ENCODE measurements at regions not wholly inside any gene's neighbourhood (a gene's known extent, or its start where the extent isn't known, plus 50 kb on each side); places are given as distances from the start of the nearest gene placed in this dataset.
"Not testable (repeated sequence)": the region's sequence is repeated elsewhere in the genome, so short reads cannot be mapped to it uniquely, and the experiment has no call there.

- Mint-ChIP-seq H3K27ac (peak overlapping the region in 1 of 2 donors; percentile 83), H3K36me3 (no peaks in the 10 kb centered on the region), H3K9me3 (no peaks in the 10 kb centered on the region)
- ATAC-seq (no peak), DNase-seq (ENCODE audit: low spot score in 2 of 2) (no peak)
These were observed 65.0 kb upstream of the PPM1B start for GRCh38 chr2:44103639-44104038.

GRCh38 chr2:44104855-44105271, 63.8 kb upstream of the PPM1B start:
- Mint-ChIP-seq H3K36me3 (no peaks in the 10 kb centered on the region), H3K9me3 (no peaks in the 10 kb centered on the region), H3K27ac (no peak overlapping the region)
- no peak for ATAC-seq
- no peak for DNase-seq (ENCODE audit: low spot score in 2 of 2)

- not testable (repeated sequence) for H3K9me3 Mint-ChIP-seq, ATAC-seq
These were observed 62.2 kb upstream of the PPM1B start for GRCh38 chr2:44106509-44106908.

GRCh38 chr2:44107086-44107740, 61.5 kb upstream of the PPM1B start:
- no peak overlapping the region for H3K27ac Mint-ChIP-seq
- ATAC-seq (no peak), DNase-seq (ENCODE audit: low spot score in 2 of 2) (no peak)
- no peaks in the 10 kb centered on the region for H3K36me3 Mint-ChIP-seq
- no peaks in the 10 kb centered on the region for H3K9me3 Mint-ChIP-seq

More at GRCh38 chr2:44106509-44106908, 62.2 kb upstream of the PPM1B start:
- H3K27ac Mint-ChIP-seq; DNase-seq (ENCODE audit: low spot score in 2 of 2); H3K36me3 Mint-ChIP-seq: not testable (repeated sequence)

GRCh38 chr2:44107974-44108373, 60.7 kb upstream of the PPM1B start:
- no peaks in the 10 kb centered on the region for H3K36me3 Mint-ChIP-seq
- H3K27ac Mint-ChIP-seq: no peak overlapping the region
- DNase-seq (ENCODE audit: low spot score in 2 of 2) (no peak), ATAC-seq (no peak)
- H3K9me3 Mint-ChIP-seq: no peaks in the 10 kb centered on the region

- Mint-ChIP-seq H3K27ac (no peak overlapping the region), H3K36me3 (no peaks in the 10 kb centered on the region), H3K9me3 (no peaks in the 10 kb centered on the region)
- peak in 1 of 2 donors; percentile 33 for ATAC-seq
- DNase-seq (ENCODE audit: low spot score in 2 of 2): no peak
These were observed 59.5 kb upstream of the PPM1B start for GRCh38 chr2:44109166-44109565.

- H3K36me3 Mint-ChIP-seq: no peaks in the 10 kb centered on the region
- no peaks in the 10 kb centered on the region for H3K9me3 Mint-ChIP-seq
- no peak for DNase-seq (ENCODE audit: low spot score in 2 of 2)
- H3K27ac Mint-ChIP-seq: no peak overlapping the region
- ATAC-seq: no peak
These were observed 58.2 kb upstream of the PPM1B start for GRCh38 chr2:44110444-44110843.

- Mint-ChIP-seq H3K9me3 (no peaks in the 10 kb centered on the region), H3K36me3 (no peaks in the 10 kb centered on the region), H3K27ac (no peak overlapping the region)
- no peak for DNase-seq (ENCODE audit: low spot score in 2 of 2)
- ATAC-seq: no peak
These were observed 56.6 kb upstream of the PPM1B start for GRCh38 chr2:44112096-44112495.

GRCh38 chr2:44116319-44116718, 52.4 kb upstream of the PPM1B start:
- no peaks in the 10 kb centered on the region for H3K36me3 Mint-ChIP-seq
- H3K27ac Mint-ChIP-seq: no peak overlapping the region
- H3K9me3 Mint-ChIP-seq: no peaks in the 10 kb centered on the region
- ATAC-seq (peak in 1 of 2 donors; percentile 54), DNase-seq (ENCODE audit: low spot score in 2 of 2) (no peak)

GRCh38 chr2:44118257-44118656, 50.4 kb upstream of the PPM1B start:
- peak in 1 of 2 donors; percentile 10 for DNase-seq (ENCODE audit: low spot score in 2 of 2)
- no peaks in the 10 kb centered on the region for H3K36me3 Mint-ChIP-seq

More at GRCh38 chr2:44118257-44118656, 50.4 kb upstream of the PPM1B start:
- Mint-ChIP-seq H3K9me3 (no peaks in the 10 kb centered on the region), H3K27ac (peak overlapping the region in 1 of 2 donors; percentile 63)
- ATAC-seq: peak; percentile 48 to 55

Data from activated naive CD4-positive, alpha-beta T cell treated with anti-CD3 and anti-CD28 coated beads, Interleukin-2, amount 50 U/mL, for 72 hours (primary cell).